ENCODE measurements at regions not wholly inside any gene's neighbourhood (a gene's known extent, or its start where the extent isn't known, plus 50 kb on each side); places are given as distances from the start of the nearest gene placed in this dataset.

- DNase-seq = no peak
Observed at GRCh38 chr7:53539558-53539957, 504.1 kb downstream of the POM121L12 start.

GRCh38 chr7:53541475-53541874 lies 506.0 kb downstream of the POM121L12 start:
- no peak for DNase-seq

GRCh38 chr7:53542157-53542556 lies 506.7 kb downstream of the POM121L12 start:
- no peak for DNase-seq

Measured in DMS79 (cell line).